Occipital lobe (tissue), 1 donor: ENCODE measurements at regions not wholly inside any gene's neighbourhood (a gene's known extent, or its start where the extent isn't known, plus 50 kb on each side); places are given as distances from the start of the nearest gene placed in this dataset.

Experiments
- DNase-seq: peaks from one replicate; lab custom pipeline; 2025; lab: John Stamatoyannopoulos, UW

DNA sequence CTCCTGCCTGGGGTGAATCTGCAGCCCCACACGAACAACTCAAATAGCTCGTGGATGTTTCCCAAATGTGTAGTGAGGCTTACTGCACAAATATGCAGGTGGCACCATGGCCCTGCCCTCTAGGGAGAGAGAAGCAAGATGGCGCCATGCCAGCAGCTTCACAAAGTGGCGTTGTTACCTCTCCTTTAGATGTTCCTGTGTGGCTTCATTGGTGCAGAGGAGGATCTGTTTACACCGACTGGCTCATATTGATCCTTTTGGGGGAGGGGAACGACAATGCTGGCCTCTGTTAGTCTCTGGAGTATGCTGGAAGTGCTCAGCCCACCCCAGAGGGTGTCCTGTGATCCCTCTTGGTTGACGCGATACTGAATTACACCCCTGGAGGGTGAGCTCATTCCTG, 99.5 kb upstream of the GATA6 start:
- no peak for DNase-seq

DNA sequence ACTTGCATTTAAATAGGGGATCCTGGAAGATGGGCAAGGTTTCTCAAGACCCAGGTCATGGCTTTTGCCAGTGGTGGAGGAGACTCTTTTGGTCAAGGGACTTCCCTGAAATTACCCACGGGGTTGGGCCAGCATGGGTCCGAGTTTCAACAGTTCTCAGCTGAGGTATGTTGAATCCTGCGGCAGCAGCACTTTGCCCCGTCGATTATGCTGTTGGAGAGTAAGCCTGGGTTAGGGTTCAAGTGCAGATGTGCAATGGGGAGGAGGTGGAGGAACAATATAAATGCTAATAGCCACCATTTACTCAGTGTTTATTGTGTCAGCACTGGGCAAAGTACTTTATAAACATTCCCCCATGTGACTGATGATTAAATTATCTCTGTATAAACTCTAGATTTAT, 96.0 kb upstream of the GATA6 start:
- DNase-seq, result no peak

DNA sequence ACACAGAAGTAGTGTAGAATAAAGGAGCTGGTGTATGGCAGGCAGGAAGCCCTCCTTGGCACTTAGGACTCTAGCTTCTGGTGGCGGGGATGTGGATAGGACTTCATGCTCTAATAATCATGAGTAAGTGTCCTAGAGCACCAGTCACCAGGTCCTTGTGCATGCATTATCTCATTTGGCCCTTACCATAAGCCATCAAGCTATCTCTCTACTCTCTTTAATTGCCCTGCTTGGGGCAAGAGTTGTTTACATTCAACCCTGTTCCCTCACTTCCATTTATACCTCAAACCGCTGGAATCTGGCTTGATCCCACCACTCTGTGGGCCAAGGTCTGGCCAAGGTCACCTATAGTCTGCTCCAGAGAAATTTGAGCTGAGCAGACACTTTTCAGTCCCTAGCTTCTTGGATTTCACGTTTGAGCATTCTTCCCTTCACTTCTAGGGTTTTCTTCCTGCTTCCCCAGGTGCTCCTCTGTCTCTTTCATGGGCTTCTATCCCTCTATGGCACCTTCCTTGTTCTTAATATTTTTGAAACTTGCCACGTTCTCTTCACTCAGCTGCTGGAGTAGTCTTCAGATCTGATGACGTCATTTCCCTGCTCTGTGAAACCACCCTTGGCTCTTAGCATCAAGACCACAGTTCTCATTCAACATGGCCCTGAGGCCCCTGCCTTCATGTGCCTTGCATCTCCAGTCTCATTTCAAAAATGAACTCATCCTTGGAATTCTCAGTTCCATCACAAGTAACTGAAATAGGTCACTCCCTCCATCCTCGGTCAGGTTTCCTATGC, 94.9 kb upstream of the GATA6 start:
- no peak for DNase-seq

DNA sequence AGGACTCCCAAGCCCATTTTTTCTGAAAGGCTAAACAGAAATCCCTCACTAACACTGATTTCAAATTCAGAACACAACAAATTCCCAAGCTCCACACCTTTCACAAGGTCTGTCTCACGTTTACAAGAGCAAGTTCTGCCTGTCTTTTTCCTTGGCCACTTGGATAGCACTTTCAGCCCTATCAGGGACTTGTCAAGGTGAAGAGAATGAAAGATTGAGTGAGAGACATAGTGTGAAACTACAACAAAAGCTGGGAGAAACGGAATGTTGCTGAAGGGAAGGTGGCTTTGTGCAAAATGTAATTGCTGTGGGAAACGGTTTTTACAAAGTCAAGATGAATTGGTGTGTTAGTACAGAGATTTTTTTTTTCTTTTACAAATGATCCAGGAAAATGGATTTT, 89.4 kb upstream of the GATA6 start:
- DNase-seq, result no peak

DNA sequence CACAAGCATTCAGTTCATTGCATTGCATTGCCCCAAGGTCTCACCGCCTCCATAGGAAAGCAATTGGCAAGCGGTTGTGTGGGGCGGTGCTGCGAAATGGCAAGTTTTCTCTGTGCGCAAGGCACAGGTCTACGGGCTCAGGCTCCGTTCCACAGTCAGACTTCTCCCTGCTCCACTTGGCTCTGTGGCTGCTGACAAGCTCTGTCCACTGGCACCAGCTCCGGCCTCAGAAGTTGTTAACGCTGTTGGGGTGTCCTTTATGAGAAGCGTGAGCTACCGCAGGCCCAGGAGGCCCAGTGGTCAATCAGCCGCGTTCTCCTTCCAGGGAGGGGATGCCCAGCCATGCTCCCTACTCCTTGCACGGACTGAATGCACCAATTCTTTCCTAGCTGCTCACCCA, 87.0 kb upstream of the GATA6 start:
- DNase-seq, result no peak

DNA sequence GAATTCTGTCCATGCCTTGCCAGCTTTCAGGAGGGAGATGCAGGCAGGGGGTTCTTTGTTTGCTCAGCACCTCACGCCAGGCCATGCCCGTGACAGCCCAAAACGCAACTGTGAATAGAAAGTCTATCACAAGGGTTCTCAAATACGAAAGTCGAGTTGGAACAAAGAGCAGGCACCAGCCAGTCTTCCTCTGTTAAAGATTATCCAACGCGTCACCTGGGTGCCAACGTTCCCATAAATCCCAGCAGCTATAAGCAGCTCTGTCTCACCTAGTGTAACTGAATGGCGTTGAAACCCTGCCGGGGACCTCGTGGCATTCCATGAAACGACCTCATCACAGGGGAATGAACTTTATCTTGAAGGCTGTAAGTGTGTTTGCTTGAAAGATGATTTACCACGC, 84.8 kb upstream of the GATA6 start:
- DNase-seq, result no peak

DNA sequence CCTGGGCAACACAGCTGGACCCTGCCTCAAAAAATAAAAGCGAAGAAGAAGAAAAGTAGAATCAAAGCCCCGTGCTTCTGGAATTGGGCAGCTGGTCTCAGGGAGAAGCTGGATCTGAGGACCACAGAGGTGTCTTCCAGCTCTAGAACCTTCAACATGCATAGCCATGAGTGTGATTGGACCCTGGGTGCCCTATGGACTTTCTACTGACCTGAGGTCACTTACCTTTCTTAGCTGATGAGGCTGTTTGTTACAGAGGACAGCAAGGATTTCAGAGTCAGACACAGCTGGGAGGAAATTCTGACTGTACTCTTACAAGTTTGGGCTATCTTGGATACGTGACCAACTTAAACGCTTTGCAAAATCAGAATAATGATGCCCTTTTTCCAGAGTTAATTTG, 82.4 kb upstream of the GATA6 start:
- no peak for DNase-seq

DNA sequence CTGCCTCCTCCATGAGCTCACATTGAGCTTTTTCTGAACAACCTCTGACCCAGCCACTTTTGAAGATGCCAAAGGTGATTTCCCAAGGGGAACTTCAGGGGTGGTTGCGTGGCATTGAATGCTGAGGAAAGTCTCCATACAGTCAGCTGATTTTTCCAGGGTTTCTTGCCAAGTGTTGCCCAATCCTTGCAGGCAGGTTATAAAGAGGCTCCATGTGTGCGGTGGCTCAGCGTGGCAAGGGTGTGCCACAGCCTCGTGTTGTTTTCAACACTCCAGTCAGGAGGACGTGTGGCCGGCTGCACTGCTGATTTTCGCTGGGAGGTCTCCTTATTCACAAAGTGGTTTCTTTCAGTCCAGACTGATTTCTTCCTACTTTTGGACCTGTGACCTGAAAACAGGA, 81.4 kb upstream of the GATA6 start:
- DNase-seq, result no peak

DNA sequence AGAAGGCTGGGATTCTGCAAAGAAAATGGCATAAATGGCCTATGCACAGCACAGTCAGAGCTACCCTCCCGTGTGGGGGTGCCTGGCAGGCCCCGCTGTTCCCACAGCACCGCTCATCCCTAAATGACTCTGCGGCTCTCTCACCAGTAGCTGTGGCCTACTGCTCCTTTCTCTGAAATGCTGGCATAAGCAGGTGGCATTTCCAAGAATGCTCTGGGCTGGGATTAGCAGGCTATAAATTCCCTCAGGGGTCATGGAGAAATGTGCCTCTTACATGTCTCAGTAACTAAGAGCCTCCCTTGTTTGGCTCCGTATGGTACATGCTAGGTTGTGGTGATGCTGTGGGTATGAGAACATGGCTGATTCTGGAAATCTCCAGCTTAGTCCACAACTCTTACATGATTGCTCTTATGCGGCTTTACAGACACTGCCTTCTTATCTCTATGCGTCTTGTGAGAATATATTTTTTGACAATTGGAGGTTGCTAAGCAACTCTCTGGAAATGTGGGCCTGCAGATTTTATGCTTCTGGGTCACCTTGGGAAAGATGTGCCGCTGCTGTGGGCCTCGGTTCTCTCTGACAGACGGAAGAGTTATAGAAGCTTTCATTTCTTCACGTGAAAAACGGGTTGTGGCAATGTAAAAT, 80.3 kb upstream of the GATA6 start:
- DNase-seq, result no peak

DNA sequence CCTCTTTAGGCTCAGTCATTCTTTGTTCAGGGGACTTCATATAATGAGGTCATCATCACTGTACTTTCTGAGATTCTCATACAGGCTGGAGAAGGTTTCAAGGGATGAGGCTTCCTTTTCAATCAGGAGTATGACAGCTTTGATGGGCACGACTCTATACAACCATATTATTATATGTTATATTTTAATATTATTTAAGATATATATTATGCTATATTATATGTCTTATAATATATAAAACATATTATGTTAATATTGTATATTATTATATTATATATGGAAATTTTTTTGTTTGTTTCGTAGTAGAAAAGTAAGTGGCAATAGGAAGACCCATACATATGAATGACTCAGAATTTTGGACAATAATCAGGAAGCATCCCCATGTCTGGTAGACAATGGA, 78.0 kb upstream of the GATA6 start:
- DNase-seq, result no peak

DNA sequence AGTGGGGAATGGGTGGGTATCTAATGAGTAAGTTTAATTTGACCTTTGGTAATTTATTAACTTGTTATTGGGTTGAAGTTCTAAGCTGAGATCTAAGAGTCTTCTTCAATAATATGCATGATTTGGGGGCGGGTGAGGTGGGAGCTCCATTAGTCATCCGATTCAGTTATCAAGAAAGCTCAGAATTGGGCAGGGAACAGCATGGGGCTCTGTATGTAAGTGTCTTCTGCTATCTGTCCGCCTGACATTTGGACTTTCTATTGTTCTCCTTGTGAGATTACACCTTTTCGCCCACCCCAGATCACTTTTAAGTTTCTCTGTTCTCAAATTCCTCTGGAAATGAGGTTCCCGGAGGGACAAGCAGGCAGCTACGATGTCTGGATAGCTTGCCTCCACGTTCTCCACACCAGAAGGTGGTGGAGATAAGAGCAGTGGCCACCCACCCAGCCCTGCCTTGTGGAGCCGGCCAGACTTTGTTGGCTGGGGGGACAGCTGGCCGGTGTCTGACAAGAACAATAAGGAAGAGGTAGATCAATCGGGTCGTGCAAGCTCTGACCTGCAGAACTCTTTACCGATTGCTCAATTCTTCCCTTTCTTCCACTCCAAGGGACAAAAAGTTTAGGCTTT, 75.5 kb upstream of the GATA6 start:
- no peak for DNase-seq

DNA sequence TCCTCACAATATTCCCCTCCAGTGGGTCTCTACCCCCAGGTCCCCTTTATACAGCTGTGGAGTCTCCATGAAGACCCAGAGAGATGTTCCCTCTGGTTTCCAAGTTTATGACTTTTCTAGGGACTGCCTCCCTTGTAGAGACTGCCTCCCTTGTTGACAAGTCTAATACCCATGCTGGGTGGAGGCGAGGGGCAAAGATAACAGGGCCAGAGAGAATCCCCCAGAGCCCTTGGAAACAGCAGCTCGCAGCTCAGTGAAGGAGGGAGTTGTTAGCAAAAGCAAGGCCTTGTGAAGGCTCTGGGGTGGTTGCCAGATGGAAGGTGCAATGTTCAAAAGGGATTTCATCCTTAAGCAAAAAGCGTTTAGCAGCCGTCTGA, 75.0 kb upstream of the GATA6 start:
- no peak for DNase-seq

DNA sequence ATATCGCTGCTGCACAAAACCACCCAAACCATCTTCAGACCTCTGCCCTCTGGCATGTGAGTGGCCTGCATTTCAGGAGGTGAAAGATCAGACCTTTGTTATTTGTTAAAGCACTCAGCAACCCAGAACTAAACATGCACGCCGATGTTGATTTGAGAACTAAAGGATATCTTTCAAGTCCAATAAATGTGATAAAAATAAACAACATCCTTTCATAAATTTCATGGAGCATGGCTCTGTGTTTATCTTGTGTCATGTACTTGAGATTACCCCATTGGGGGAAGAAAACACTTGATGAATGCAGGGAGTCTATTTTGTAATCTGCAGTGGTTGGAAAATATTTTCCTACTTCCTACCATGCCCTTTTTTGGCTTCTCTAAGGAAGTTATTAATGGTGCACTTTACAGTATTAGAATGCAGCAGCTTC, 70.8 kb upstream of the GATA6 start:
- no peak for DNase-seq

DNA sequence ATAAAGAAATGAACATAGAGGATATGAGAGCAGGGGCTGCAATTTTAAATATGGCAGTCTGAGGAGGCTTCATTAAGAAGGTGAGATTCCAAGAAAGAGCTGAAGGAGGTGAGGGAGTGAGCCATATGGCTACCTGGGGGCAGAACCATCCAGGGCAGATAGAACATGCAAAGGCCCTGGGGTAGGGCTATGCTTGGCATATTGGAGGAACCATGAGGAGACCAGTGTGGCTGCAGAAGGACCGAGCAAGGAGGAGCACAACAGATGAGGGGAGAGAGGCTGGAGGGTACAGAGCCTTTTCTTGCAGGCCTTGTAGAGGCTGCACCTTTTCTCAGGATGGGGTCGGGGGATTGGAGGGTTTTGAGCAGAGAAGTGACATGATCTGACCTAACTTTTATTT, 69.5 kb upstream of the GATA6 start:
- no peak for DNase-seq

DNA sequence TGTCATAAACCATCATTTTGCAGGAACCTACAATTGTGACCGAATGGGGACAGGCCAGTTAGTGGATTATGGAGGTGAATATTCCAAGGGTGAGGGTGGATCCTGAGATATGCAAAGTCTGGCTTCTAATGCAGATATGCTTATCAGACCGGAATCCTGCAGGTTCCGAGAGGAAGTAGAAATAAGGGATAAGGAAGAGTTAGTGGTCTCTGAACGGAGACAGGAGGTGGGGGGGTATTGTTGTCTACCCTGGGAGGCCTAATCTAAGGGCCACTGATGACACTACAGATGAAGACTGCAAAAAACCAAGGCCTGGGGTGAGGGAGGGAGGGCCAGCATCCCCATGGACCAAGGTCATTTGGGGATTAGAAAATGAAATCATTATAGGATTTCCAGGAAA, 67.7 kb upstream of the GATA6 start:
- no peak for DNase-seq

DNA sequence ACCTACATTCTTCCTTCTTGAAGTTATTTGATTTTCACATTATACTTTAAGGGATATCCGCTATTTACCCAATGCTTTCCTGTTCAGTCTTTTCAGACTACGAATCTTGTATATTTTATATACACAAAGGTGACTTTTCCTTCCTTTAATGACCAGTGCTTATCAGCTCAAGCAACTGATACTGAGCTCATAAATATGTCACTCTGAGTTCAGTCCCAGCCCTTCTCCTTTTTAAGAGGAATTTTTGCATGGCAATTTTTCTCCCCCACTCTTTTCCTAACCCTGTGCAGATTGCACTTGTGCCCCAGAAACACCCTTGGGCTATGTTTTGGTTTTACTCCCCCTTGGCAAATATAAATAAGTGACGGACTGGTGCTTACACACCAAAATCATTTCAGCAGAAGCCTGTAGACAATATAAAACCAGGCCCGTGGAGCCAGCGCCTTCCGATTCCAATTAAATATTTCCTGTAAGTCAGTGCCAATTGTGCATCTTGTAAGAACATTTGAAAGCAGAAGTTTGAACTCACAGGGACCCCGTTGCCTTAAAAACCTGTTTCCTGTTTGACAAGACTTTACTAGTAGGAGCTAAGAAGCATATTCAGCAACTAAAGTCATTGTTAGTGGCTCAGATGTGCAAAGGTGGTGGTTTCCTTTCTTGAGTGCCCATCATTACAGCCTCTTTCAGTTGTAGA, 66.3 kb upstream of the GATA6 start:
- DNase-seq, result no peak

DNA sequence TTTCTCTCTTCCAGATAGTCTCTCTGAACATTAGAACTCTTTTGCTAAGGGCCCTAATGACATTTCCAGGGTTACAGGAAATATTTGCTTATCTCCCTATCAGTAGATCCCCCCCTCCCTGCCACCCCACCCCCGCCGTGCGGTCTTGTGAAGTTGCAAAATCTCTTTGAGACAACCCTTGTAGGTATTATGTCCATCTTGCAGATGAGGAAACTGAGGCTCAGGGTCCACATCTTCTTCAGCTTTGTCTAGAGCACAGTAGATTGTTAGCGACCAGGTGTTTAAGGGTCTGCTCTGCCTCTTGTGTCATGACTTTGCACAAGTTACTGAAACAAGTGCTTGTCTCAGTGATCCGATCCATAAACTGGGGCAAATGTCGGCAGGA, 65.8 kb upstream of the GATA6 start:
- DNase-seq, result no peak

DNA sequence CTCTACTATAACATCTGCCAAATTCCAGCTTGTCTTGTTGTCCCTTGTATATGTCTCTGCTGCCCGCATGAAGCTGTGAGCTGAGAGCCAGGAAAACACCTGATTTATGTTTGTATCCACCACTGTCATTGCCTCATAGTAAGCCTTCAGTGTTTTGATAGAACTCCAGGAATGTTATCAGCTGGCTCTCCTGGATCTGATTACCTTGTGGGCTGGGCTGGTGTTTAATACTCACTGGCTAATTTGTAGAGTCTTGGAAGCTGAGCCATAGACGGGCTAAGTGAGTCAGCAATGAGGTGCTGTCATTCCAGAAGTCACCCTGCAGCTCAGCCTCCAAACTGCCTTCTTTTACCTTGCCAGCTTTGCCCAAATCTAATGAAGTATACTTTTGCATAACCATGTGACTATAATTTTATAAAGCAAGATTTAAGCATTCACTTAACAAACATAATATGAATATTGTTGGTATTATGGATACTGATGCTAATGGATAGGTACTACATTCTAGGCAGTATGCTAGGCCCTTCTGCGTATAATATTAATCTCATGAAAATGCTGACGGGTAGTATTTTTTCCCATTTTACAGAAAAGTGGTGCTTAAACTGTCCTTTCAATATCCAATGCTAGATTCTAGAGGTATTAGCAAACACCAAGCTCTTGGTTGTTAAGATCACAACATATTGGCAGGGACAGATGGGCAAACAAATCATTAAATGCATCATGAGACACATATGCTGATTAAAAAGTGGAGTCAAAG, 62.7 kb upstream of the GATA6 start:
- no peak for DNase-seq

DNA sequence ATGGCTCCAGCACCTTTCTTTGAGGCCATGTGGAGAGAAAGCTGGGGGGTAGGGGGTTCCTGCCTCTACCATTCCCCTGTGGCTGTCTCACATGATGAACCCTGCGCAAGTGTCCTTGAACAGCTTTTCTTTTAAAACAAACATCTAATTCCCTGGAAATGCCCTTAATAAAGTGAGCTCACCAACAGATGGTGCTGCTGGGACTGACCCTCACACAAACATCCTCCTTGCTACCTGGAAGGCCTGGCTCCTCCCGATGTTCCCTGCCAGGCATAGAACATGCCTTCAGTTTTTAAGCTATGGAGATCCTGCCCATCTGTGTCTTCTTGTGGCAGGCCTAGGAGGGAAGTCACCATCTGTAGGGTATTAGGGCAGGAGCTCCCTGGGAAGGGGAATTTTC, 60.7 kb upstream of the GATA6 start:
- DNase-seq, result no peak

DNA sequence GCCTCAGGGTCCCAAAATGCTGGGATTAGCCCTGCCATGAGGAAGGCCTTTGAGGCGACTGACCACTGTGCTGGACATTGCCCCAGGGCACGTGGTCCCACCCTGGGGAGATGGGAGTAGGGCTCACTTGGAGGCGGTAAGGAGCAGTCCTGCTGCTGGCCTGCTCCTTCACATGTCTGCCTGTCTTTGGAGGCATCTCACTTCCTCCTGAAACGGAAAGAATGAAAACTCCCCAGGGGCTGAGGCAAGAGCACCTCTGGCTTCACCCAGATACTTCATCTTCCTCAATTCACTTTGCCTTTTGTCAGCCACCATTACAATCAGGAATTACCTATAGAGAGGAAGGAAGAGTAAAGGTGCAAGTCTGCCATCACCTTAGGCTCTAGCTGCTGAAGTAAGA, 59.9 kb upstream of the GATA6 start:
- no peak for DNase-seq

DNA sequence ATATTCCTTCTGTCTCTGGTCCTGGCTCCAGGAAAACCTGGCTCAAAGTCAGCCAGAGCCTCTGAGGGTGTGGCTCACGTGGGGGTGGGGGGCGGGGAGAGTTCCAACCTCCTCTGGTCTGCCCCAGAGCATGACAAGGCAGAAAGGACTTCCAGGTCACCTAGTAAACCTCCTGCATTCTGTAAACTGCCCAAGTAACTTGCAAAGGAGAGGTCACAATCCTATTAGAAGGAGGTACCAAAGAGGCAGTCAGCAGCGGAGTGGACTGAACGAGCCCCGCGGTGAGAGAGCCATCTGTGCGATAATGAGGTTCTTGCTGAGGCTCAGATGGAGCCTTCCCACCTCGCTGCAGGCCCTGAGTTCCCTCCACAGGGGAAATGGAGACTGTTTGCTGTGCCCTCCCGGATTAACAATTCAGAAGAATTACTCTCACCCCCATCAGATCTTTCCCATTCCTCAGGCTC, 58.9 kb upstream of the GATA6 start:
- DNase-seq, result no peak

DNA sequence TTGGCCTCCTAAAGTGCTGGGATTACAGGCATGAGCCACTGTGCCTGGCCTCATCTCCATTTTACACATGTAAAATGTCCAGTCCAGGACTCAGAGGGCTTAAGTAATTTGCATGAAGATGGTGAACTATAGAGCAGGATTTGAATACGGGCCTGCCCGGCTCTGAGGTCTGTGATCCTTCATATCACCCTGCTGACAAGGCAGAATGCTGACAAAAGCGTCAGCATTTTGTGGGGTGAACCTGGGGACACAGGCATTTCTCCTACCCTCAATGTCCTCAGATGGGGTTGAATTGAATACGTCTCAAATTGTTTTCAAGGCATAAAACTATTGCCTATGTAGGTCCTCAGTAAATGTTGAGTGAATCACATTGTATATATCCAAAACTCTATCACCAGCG, 57.2 kb upstream of the GATA6 start:
- no peak for DNase-seq
